ENCODE measurements at regions not wholly inside any gene's neighbourhood (a gene's known extent, or its start where the extent isn't known, plus 50 kb on each side); places are given as distances from the start of the nearest gene placed in this dataset.

- DNase-seq = no peak
These were observed 418.7 kb downstream of the MTX2 start for GRCh38 chr2:176687944-176688343.

GRCh38 chr2:176689711-176690110 lies 420.5 kb downstream of the MTX2 start:
- DNase-seq = no peak

GRCh38 chr2:176691471-176691870 lies 422.2 kb downstream of the MTX2 start:
- DNase-seq = no peak

GRCh38 chr2:176692533-176692932 lies 423.3 kb downstream of the MTX2 start:
- no peak for DNase-seq

GRCh38 chr2:176699098-176699497 lies 429.9 kb downstream of the MTX2 start:
- DNase-seq = no peak

GRCh38 chr2:176699644-176700043 lies 430.4 kb downstream of the MTX2 start:
- no peak for DNase-seq

- no peak for DNase-seq
These were observed 432.9 kb downstream of the MTX2 start for GRCh38 chr2:176702131-176702530.

- no peak for DNase-seq
These were observed 435.1 kb downstream of the MTX2 start for GRCh38 chr2:176704282-176704858.

GRCh38 chr2:176709149-176709951 lies 440.1 kb downstream of the MTX2 start:
- no peak for DNase-seq

GRCh38 chr2:176709991-176710390 lies 440.7 kb downstream of the MTX2 start:
- DNase-seq = no peak

GRCh38 chr2:176710657-176711186 lies 441.5 kb downstream of the MTX2 start:
- DNase-seq = no peak

GRCh38 chr2:176725873-176726645 lies 456.8 kb downstream of the MTX2 start:
- no peak for DNase-seq

GRCh38 chr2:176727696-176728095 lies 458.5 kb downstream of the MTX2 start:
- no peak for DNase-seq

- no peak for DNase-seq
These were observed 460.7 kb downstream of the MTX2 start for GRCh38 chr2:176729706-176730569.

GRCh38 chr2:176732780-176733179 lies 463.5 kb downstream of the MTX2 start:
- DNase-seq = no peak

- no peak for DNase-seq
These were observed 464.6 kb downstream of the MTX2 start for GRCh38 chr2:176733698-176734430.

GRCh38 chr2:176734868-176735267 lies 465.6 kb downstream of the MTX2 start:
- no peak for DNase-seq

GRCh38 chr2:176742271-176742670 lies 470.3 kb upstream of the HNRNPA3 start:
- DNase-seq = no peak

GRCh38 chr2:176743671-176744070 lies 468.9 kb upstream of the HNRNPA3 start:
- no peak for DNase-seq

GRCh38 chr2:176744146-176744545 lies 468.4 kb upstream of the HNRNPA3 start:
- no peak for DNase-seq

- no peak for DNase-seq
These were observed 466.9 kb upstream of the HNRNPA3 start for GRCh38 chr2:176745543-176746200.

Measured in CD4-positive, alpha-beta T cell treated with Interleukin-6 for 4 hours (primary cell).